ENCODE measurements at regions not wholly inside any gene's neighbourhood (a gene's known extent, or its start where the extent isn't known, plus 50 kb on each side); places are given as distances from the start of the nearest gene placed in this dataset.
"Not testable (repeated sequence)": the region's sequence is repeated elsewhere in the genome, so short reads cannot be mapped to it uniquely, and the experiment has no call there.

DNA sequence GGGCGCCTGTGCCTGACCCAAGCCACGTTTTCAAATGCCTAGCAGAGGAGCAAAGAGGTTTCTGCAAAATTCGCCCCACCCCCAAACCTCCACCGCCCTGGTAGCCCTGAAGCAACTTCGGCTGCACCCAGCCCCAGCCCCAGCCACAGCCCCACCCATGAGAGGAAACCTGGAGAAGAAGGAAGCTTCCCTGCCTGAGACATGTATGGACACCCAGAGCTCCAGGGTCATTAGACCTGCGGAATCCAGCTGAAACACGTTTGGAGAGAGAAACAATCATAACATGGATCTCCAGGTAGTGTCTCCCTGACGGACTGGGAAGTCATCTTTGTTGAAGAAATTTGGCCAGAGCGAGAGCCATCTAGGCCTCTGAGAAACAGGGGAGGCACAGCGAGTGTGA, 100.4 kb upstream of the ZNF337 start:
- H3K4me3 ChIP-seq (ENCODE audit: insufficient read depth, low read length); DNase-seq (ENCODE audit: insufficient read length, low spot score, missing footprints); H3K27ac ChIP-seq (ENCODE audit: low read depth, low read length): not testable (repeated sequence)

DNA sequence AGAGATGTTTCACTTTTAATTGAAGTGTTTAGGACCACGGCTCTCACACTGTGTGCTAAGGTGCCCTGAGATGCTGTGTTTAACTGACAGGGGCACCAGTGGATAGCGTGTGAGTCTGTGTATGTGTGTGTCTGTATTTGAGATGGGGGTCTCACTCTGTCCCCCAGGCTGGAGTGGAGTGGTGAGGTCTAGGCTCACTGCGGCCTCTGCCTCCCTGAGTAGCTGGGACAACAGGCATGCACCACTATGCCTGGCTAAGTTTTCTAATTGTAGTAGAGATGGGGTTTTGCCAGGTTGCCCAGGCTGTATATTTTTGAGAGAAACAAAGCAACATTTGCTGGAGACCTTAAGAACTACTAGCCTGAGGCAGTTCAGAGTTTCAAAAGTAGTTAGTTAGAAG, 80.6 kb upstream of the ZNF337 start:
- not testable (repeated sequence) for H3K4me1 ChIP-seq (ENCODE audit: insufficient read depth, low read length); H3K4me3 ChIP-seq (ENCODE audit: insufficient read depth, low read length); H3K79me2 ChIP-seq (ENCODE audit: insufficient read depth, low read length); H2AFZ ChIP-seq (ENCODE audit: low read length); H4K20me1 ChIP-seq (ENCODE audit: insufficient read depth, low read length); H3K9me3 ChIP-seq (ENCODE audit: low read depth, low read length); H3K4me2 ChIP-seq (ENCODE audit: insufficient read depth, low read length); H3K27ac ChIP-seq (ENCODE audit: low read depth, low read length); H3K36me3 ChIP-seq (ENCODE audit: insufficient read depth, low read length); DNase-seq (ENCODE audit: insufficient read length, low spot score, missing footprints); H3K27me3 ChIP-seq (ENCODE audit: insufficient read depth, low read length)

More for the DNA sequence above, 100.4 kb upstream of the ZNF337 start:
- not testable (repeated sequence) for H3K9me3 ChIP-seq (ENCODE audit: low read depth, low read length); H4K20me1 ChIP-seq (ENCODE audit: insufficient read depth, low read length); H3K79me2 ChIP-seq (ENCODE audit: insufficient read depth, low read length); H3K27me3 ChIP-seq (ENCODE audit: insufficient read depth, low read length); H3K4me1 ChIP-seq (ENCODE audit: insufficient read depth, low read length); H3K36me3 ChIP-seq (ENCODE audit: insufficient read depth, low read length); H2AFZ ChIP-seq (ENCODE audit: low read length); H3K4me2 ChIP-seq (ENCODE audit: insufficient read depth, low read length)

DNA sequence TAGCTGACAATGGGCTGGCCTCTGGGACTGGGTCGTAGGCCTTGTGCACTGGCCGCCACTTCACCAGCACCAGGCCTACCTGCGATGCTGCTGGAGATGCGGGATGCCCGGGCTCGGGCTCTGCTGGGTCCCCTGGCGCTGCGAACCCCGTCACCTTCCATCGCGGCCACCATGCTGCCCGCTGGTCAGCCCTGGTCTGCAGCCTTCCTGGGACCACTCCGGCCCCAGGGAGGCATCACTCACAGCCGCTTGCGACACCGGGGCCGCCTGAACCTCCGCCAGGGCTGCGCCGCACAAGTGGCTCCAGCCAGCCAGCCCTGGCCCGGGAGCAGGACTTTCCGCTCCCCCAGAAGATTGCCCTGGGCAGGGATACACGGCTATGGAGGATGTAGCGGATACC, 78.1 kb upstream of the ZNF337 start:
- not testable (repeated sequence) for DNase-seq (ENCODE audit: insufficient read length, low spot score, missing footprints); H3K4me2 ChIP-seq (ENCODE audit: insufficient read depth, low read length); H2AFZ ChIP-seq (ENCODE audit: low read length); H3K27ac ChIP-seq (ENCODE audit: low read depth, low read length); H3K4me1 ChIP-seq (ENCODE audit: insufficient read depth, low read length); H3K79me2 ChIP-seq (ENCODE audit: insufficient read depth, low read length); H3K9me3 ChIP-seq (ENCODE audit: low read depth, low read length); H3K27me3 ChIP-seq (ENCODE audit: insufficient read depth, low read length); H4K20me1 ChIP-seq (ENCODE audit: insufficient read depth, low read length); H3K36me3 ChIP-seq (ENCODE audit: insufficient read depth, low read length); H3K4me3 ChIP-seq (ENCODE audit: insufficient read depth, low read length)

DNA sequence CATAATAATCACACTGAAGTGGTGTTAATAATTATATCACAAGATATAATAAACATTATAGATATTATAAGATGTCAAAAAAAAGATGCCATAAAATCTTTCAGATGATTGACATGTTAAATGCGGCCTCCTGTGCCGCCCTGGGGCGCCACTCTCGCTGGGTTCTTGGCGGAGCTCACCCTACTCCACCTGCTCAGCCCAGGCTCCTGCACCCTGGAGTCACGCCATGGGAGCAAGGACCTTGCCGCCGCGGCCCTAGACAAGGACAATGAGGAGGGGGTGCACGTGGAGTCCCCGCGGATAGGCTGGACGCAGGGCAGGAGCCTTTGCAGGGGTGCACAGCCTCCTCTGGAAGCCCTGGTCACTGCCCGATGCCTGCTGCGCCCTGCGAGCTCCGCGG, 77.5 kb upstream of the ZNF337 start:
- H3K79me2 ChIP-seq (ENCODE audit: insufficient read depth, low read length); H3K4me2 ChIP-seq (ENCODE audit: insufficient read depth, low read length); H3K27me3 ChIP-seq (ENCODE audit: insufficient read depth, low read length); H2AFZ ChIP-seq (ENCODE audit: low read length); H3K4me3 ChIP-seq (ENCODE audit: insufficient read depth, low read length); H3K4me1 ChIP-seq (ENCODE audit: insufficient read depth, low read length); DNase-seq (ENCODE audit: insufficient read length, low spot score, missing footprints); H3K27ac ChIP-seq (ENCODE audit: low read depth, low read length); H3K9me3 ChIP-seq (ENCODE audit: low read depth, low read length); H4K20me1 ChIP-seq (ENCODE audit: insufficient read depth, low read length); H3K36me3 ChIP-seq (ENCODE audit: insufficient read depth, low read length): not testable (repeated sequence)

DNA sequence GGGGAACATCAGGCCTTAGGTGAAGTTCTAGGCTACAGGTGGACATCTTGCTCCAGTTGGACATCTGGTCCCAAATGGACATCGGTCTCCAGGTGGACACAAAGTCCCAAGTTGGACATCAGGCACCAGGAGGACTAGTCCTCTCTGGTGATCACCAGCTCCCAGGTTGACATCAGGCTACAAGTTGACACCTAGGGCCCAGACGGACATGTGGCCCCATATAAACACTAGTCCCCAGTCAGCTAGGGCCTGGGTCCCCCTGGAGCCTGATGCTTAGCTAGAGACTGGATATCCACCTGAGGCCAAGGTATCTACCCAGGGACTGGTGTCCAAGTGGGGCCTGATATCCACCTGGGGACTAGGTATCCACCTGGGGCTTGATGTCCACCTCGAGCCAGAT, 75.8 kb upstream of the ZNF337 start:
- H3K4me1 ChIP-seq (ENCODE audit: insufficient read depth, low read length): not testable (repeated sequence)

DNA sequence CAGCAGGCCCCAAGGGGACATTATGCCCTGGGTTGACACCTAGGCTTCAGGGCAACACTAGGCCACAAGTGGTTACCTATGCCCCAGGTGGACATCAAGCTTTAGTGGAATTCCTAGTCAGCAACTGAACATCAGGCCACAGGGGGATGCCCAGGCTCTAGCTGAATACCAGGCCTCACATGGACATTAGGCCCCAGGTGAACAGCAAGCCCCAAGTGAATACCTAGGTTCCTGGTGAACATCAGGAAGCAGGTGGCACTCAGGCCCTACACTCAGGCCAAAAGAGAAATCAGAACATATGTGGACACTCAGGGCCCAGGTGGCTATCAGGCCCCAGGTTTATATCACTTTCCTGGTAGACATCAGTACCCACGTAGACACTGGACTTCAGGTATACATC, 75.2 kb upstream of the ZNF337 start:
- H4K20me1 ChIP-seq (ENCODE audit: insufficient read depth, low read length); H3K27me3 ChIP-seq (ENCODE audit: insufficient read depth, low read length); H3K36me3 ChIP-seq (ENCODE audit: insufficient read depth, low read length); H3K27ac ChIP-seq (ENCODE audit: low read depth, low read length); DNase-seq (ENCODE audit: insufficient read length, low spot score, missing footprints); H3K4me2 ChIP-seq (ENCODE audit: insufficient read depth, low read length); H3K9me3 ChIP-seq (ENCODE audit: low read depth, low read length); H3K4me1 ChIP-seq (ENCODE audit: insufficient read depth, low read length); H3K79me2 ChIP-seq (ENCODE audit: insufficient read depth, low read length); H3K4me3 ChIP-seq (ENCODE audit: insufficient read depth, low read length); H2AFZ ChIP-seq (ENCODE audit: low read length): not testable (repeated sequence)

More for the DNA sequence above, 75.8 kb upstream of the ZNF337 start:
- H2AFZ ChIP-seq (ENCODE audit: low read length); DNase-seq (ENCODE audit: insufficient read length, low spot score, missing footprints); H3K79me2 ChIP-seq (ENCODE audit: insufficient read depth, low read length); H3K36me3 ChIP-seq (ENCODE audit: insufficient read depth, low read length); H3K4me2 ChIP-seq (ENCODE audit: insufficient read depth, low read length); H4K20me1 ChIP-seq (ENCODE audit: insufficient read depth, low read length); H3K27ac ChIP-seq (ENCODE audit: low read depth, low read length); H3K9me3 ChIP-seq (ENCODE audit: low read depth, low read length); H3K27me3 ChIP-seq (ENCODE audit: insufficient read depth, low read length); H3K4me3 ChIP-seq (ENCODE audit: insufficient read depth, low read length): not testable (repeated sequence)

DNA sequence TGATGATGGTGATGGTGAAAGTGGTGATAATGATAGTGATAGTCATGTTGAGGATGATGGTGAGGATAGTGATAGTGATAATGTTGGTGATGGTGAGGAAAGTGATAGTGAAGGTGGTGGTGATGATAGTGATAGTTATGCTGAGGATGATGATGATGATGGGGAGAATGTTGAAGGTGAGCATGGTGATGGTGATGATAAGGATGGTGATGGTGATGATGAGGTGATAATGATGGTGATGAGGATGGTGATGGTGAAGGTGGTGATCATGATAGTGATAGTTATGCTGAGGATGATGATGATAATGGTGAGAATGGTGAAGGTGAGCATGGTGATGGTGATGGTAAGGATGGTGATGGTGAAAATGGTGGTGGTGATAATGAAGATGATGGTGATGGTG, 64.9 kb upstream of the ZNF337 start:
- Histone ChIP-seq H4K20me1 (ENCODE audit: insufficient read depth, low read length) (no peaks in the 10 kb centered on the region), H3K4me1 (ENCODE audit: insufficient read depth, low read length) (no peaks in the 10 kb centered on the region), H3K79me2 (ENCODE audit: insufficient read depth, low read length) (no peaks in the 10 kb centered on the region), H3K4me3 (ENCODE audit: insufficient read depth, low read length) (no peak overlapping the region), H3K9me3 (ENCODE audit: low read depth, low read length) (no peaks in the 10 kb centered on the region), H3K36me3 (ENCODE audit: insufficient read depth, low read length) (no peaks in the 10 kb centered on the region), H3K27ac (ENCODE audit: low read depth, low read length) (no peak overlapping the region), H2AFZ (ENCODE audit: low read length) (no peak overlapping the region), H3K4me2 (ENCODE audit: insufficient read depth, low read length) (no peak overlapping the region), H3K27me3 (ENCODE audit: insufficient read depth, low read length) (no peaks in the 10 kb centered on the region)
- DNase-seq (ENCODE audit: insufficient read length, low spot score, missing footprints): no peak
- TF ChIP-seq, protein P1, sequence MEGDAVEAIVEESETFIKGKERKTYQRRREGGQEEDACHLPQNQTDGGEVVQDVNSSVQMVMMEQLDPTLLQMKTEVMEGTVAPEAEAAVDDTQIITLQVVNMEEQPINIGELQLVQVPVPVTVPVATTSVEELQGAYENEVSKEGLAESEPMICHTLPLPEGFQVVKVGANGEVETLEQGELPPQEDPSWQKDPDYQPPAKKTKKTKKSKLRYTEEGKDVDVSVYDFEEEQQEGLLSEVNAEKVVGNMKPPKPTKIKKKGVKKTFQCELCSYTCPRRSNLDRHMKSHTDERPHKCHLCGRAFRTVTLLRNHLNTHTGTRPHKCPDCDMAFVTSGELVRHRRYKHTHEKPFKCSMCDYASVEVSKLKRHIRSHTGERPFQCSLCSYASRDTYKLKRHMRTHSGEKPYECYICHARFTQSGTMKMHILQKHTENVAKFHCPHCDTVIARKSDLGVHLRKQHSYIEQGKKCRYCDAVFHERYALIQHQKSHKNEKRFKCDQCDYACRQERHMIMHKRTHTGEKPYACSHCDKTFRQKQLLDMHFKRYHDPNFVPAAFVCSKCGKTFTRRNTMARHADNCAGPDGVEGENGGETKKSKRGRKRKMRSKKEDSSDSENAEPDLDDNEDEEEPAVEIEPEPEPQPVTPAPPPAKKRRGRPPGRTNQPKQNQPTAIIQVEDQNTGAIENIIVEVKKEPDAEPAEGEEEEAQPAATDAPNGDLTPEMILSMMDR (IDR thresholded peaks at IDR 0.05; ENCODE audit: extremely low read depth, low read depth, low read length): no peak

DNA sequence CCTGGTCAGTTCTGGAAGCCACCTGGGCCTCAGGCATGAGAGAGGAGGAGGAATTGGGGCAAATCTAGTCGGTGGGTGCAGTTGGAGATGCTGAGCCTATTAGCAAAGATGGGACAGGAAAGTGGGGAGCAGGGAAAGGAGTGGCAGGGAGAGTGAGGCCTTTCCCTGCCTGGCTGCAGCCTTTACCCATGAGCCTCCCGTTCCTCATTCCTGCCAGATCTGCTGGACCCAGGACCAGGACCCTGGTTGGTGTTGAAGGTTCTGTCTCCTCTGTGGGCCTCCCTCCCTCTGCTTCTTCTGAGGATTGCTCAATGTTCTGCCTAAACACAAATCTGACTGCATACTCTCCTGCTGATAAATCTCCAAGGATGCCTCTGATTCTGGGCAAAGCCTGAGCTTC, 64.4 kb upstream of the ZNF337 start:
- not testable (repeated sequence) for H3K9me3 ChIP-seq (ENCODE audit: low read depth, low read length); H4K20me1 ChIP-seq (ENCODE audit: insufficient read depth, low read length); H3K27ac ChIP-seq (ENCODE audit: low read depth, low read length); H2AFZ ChIP-seq (ENCODE audit: low read length); H3K79me2 ChIP-seq (ENCODE audit: insufficient read depth, low read length); H3K27me3 ChIP-seq (ENCODE audit: insufficient read depth, low read length); H3K4me3 ChIP-seq (ENCODE audit: insufficient read depth, low read length); H3K4me1 ChIP-seq (ENCODE audit: insufficient read depth, low read length); H3K36me3 ChIP-seq (ENCODE audit: insufficient read depth, low read length); H3K4me2 ChIP-seq (ENCODE audit: insufficient read depth, low read length); DNase-seq (ENCODE audit: insufficient read length, low spot score, missing footprints)

All from osteoblast (primary cell).